Stimulated activated CD8-positive, alpha-beta memory T cell treated with anti-CD3 and anti-CD28 coated beads, Interleukin-15, amount 100 ng/mL, for 4 hours (primary cell): ENCODE measurements at regions not wholly inside any gene's neighbourhood (a gene's known extent, or its start where the extent isn't known, plus 50 kb on each side); places are given as distances from the start of the nearest gene placed in this dataset.

Source experiments
- DNase-seq, 2 donors: peaks; one replicate each; pipeline ENCODE4 v3.0.0-alpha.2; 2020; ENCODE audit warnings: low read depth in 2 of 2

DNA sequence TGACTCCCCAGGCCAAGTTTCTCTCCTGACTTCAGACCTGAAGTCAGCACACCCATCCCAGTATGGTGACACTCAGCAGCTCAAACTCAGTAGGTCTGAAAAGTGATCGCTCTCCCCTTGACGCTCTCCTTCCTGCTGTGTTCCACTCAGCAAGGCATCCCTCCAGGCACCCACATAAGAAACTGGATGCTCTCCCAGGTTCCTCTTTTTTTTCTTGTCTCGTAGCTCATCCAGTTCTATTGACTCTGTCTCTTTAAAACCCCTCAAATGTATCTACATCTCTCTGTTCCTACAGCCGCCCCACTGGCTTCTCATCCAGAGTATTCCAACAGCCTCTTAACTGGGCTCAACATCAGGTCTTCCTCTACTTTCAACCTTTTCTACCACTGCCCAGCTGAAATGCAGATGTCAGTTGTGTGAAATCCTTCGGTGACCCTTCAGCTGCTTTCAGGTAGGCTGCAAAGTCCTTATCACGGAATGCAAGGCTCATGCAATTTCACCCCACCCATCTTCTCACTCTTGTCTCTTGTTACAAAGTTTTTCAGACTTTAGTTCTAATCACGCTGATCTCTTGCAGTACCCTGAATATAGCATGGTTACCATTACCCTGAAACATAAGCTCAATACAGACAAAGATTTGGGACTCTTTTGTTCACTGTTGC is 286.2 kb upstream of the POU3F1 start:
- no peak for DNase-seq

DNA sequence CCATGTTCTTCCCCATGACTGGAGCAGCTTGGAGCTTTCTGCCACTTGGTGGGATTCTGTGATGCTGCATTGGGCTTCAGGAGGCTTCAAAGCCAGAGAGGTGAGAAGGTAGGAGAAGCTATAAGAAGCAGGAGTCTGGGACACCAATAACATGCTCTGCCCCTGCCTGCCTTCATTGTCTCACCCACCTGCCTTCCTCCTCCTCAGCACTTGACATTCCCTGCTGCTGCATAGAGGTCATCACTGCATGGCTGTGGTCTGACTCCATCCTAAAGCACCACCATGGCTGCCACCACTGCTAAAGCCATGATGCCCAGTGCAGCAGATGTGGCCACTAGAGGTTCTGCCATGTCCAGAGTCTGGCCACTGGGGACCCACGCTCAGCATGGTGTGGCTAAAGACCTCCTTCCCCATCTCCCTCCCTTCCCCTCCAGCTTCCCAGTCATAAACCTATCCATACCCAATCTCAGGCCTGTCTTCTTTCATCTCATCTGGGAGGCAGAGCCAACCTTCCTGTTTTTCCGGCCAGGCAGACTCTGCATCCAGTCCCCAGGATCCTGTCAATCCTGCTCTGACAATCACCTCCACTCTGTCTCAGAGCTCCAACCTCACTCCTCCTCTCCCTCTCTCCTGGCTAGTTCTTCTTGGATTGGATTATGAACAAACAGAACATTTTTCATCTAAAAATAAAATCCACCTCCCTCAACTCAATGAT is 285.1 kb upstream of the POU3F1 start:
- DNase-seq: no peak

DNA sequence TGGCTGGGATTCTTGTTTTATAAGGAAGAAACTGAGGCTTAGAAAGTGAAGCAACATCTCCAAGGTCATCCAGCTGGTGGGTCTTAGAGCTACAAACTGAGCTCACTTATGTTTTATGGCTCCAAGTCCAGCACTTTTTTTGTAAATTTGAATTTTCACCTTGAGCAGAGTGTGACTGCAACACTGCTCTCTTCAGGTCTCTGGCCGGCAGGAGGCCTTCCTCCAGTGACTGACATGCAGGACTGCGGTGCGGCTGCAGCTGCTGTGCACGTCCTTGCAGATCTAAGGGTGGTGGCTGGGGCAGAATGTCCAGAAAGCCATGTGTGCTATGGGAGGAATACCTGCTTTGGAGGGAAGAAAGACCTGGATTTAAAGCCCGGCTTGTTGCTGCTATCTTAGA is 284.2 kb upstream of the POU3F1 start:
- DNase-seq: no peak

DNA sequence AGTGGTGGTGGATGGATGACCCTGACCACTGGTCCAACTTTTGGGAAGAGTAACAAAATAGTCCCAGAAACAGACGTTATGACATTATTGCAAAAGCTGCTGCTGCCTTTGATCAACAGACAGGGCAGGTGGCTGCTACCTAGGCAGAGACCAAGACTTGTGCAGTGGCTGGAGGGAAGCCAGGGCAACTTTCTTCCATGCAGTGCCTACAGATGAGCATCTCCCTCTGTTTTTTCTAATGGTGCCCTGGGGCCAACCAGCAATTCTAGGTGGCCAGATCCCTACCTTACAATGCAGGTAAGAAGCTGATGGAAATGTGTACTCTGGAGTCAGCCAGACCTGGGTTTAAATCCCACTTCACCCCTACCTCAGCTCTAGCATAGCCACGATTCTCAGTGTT is 283.1 kb upstream of the POU3F1 start:
- no peak for DNase-seq

DNA sequence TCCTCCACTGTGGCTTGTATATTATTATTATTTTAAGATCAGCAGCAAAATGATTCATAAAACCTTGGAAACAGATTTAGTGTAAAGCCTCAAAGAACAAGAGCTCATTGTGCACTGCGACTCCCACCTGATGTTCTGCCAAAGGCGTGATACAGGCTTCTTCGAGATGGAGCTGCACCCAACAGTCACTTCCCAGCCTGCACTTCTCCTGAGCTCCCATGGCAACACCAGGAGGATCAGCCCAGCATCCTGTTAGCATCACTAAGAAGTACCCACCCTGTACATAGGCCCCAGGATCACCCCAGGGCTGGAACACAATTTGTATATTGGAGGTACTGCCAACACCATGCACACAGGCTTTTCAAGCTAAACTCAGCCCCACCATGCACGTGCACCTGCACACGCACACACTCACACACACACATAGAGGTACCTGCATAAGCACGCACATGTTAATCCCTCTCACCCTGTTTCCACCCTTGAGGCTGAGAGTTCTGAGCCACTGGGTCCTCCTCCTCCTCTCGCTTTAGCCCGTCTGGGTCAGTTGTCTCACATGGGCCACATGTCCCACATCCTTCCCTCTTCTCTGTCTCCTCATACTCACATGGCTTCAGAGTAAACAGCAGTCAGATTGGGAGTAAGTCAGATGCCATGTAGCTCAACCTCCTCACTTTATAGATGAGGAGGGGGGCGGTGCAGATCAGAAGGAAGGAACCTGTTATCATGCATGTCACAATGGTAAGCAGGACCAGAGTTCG is 281.9 kb upstream of the POU3F1 start:
- DNase-seq: no peak

DNA sequence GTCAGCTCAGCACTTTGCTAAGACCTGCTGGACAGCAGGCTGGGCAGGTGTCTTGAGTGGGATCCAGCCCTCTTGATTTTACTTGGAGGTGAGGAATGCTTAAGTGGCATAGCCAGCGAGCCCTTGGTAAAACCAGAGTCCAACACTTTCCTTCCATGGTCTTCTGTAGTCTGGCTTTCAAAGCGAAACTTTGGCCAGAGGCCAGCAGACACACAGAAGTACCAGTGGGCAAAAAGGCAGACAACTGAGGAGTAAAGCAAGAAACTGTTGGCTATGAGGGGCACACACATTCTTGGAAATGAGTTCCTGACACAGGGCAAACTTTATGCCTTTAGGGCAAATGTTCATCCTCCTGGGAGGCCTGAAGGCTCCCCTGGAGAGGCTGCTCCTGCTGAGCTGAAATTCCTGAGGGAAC is 281.0 kb upstream of the POU3F1 start:
- no peak for DNase-seq

DNA sequence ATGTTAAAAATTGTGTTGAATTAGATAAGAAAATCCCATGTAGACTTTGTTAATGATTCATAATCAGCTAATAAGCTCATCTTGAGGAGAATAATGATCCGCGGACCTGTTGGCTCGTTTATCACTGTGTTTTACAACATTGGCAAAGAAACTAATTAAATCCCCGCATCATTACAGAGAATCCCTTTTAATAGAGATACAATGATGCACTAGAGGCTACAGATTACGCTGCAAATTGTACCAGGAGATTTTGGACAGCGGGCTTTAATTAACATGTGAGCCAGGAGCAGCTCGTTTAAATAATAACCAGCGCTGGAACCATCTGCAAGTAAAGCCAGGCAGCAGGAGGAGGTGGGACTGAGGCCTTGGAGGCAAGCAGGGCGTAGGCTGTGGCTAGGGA is 280.3 kb upstream of the POU3F1 start:
- no peak for DNase-seq

DNA sequence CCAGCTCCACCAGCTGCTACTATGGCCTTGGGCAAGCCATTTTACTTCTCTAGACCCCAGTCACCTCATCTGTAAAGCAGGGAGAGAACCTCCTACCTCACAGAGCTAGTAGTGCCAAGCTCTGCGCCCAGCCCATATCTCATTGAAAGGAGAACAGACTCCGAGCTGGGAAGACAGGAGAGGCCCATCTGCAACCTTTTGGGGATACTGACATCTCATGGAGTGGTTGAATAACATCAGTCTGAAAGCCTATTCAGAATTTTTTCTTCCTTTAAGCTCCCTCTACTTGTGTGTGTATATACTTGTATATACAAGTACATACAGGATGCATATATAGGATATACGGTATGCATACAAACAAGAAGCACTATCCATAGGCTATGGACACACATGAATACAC is 279.5 kb upstream of the POU3F1 start:
- no peak for DNase-seq

DNA sequence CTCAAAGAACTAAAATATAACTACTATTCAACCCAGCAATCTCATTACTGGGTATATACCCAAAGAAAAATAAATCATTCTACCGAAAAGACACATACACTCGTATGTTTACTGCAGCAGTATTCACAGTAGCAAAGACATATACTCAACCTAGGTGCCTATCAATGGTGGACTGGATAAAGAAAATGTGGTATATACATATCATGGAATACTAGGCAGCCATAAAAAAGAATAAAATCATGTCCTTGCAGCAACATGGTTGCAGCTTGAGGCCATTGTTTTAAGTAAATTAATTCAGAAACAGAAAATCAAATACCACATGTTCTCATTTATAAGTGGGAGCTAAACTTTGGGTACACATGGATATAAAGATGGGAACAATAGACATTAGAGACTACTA is 266.2 kb upstream of the POU3F1 start:
- DNase-seq: no peak

DNA sequence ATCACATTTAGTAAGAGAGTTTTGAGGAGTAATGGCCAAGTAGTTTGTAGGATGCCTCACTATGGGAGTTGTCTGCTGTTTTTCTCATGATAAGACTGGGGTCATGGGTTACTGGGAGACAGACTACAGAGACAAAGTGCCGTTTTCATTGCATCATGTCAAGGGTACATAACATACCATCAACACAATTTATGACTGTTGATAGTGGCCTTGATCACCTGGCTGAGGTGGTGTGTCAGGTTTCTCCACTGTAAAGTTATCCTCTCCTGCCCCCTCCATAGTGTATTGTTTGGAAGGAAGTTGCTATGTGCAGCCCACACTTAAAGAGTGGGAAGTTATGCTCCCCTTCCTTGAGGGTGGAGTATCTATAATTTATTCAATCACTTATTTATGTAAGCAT is 263.5 kb upstream of the POU3F1 start:
- DNase-seq: no peak

DNA sequence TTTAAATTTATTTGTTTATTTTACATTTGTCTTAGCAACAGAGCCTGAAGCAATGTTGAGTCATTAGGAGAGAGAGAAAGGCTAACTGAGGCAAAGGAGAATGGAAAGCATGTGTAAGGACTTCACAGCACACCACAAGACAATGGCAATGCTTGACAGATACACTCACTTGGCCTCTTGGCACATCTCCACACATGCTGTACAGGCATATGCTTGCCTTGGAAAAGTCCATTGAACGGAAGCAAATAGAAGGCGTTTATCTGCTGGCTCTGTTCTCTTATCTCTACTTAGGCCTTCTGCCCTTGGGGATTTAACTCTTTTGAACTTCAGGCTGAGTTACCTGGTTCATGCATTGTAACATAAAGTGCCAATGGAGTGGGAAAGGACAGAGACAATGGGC is 262.2 kb upstream of the POU3F1 start:
- no peak for DNase-seq

DNA sequence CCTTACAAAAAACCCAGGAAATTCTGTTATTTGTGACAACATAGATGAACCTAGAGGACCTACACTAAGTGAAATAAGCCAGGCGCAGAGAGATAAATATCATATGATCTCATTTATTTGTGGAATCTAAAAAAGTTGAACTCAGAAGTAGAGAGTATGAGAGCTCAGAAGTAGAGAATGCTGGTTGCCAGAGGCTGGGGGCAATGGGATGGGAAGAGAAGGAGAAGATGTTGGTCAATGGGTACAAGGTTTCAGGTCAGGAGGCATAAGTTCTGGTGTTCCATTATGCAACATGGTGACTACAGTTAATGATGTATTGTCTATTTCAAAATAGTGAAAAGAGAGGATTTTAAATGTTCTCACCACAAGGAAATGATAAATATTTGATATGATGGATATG is 259.1 kb upstream of the POU3F1 start:
- DNase-seq: no peak

DNA sequence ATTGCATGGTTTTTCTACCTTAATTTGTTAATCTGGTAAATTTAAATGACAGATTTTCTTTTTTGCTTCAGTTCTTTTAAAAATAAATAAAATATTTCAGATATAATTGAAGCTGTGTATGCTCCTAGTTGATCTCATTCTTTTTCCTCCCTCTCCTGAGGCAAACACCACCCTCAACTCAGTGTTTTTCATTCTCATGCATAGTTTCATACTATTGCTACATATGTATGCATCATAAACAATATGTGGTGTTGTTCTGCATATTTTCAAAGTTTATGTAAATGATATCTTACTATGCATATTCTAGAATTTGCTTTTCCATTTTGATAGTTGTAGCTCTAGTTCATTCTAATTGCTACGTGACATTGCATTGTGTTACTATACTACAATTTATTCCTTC is 257.2 kb upstream of the POU3F1 start:
- DNase-seq: no peak

DNA sequence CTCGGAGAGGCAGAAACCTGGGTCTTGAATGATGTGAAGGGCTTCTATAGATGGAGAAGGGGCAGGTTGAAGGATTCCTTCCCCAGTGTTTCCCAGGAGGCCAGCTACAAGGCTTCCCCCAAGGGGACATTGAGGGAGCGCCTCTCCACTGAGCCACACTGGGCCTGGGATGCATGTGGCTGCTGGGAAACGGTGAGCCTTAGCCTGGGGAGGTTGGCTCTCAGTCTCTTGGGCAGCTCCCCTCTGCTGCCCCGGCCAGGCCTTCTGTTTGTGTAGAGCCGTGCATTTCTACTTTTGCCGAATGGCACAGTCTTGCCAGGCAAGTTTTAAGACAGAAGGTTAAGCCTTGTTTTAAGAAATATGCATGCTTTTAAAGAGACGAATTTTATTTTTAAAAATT is 254.4 kb upstream of the POU3F1 start:
- no peak for DNase-seq

DNA sequence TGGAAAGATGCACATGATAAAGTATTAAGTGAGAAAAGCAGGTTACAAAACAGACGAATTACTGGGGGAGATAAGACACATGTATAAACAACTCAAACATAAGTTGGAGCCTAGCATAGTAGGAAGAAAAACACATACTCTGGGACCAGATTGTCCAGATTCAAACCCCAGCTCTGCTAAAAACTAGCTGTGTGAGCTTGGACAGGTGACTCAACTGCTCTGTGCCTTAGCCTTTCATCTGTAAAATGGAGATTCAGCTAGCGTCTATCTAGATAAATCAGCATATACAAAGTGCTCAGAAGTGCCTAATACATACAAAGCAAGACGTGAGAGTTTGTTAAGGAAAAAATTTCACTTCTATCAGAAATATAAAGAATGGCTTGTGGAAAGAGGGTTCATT is 254.0 kb upstream of the POU3F1 start:
- DNase-seq: no peak

DNA sequence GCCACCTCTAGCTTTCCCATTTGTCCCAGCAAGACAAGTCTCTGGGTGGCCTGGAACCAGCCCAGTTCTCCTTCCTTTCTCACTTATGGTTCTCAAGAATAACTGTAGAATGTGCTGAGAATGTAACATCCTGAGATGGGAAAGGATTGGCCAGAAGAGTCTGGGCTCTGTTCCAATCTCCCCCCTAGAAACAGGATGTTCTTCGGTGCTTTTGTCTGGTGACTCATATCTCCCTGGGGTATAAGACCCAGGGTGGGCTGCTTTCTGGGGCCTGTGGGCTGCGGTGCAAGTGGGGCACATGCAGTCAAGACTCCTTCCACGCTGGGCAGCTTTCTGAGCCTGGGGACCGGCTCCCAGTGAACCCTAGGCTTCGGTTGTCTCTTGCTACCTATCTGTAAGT is 251.2 kb upstream of the POU3F1 start:
- DNase-seq: no peak

DNA sequence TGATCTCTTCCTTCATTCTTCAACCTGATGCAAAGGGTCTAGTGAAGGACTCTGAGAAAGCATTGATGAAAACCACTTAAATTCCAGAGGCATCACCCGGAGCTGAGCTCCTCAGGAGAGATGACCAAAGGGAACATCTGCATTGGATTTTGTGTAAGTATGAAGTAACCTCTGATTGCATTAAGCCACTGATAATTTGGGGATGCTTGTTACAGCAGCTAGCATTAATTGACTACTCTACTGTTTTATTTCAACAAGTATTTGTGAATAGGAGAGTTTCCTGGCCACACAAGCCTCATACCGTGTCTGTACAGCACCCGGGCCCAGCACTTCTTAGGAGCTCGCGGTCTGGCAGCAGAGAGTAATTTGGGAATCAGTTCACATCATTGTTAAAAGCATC is 250.7 kb upstream of the POU3F1 start:
- DNase-seq: no peak

DNA sequence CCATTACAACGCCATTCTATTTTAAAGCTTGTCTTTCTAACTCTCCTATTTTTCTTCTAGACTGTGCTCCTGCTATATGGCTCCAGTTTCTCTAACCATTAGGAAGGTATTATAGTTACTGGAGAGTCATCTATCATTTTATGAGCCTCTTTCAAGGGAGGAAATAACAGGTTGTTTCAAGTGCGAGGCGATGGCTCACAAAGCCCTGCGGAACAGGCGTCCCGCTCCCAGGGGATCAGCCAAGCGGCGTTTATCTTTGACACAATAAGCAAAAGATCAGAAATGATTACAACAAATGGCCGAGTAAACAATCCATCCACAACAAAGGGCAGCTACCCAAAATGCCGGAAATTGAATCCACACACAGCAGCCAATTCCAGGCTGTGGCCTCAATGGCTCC is 249.5 kb upstream of the POU3F1 start:
- DNase-seq: no peak

DNA sequence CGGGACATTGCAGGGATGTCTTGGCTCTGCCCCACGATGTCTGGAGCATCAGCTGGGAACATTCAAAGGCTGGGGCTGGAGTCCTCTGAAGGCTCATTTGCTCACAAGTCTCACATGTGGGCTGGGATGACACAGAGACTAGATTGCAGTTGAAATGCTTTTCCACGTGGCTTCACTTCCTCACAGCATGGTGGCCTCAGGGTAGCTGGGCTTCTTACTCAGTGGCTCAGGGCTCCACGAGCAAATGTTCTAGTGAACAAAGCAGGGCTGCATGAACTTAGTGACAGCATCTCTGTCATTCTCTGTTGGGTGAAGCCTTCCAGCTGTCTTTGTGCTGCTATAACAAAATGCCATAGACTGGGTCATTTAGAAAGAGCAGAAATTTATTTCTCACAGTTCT is 247.0 kb upstream of the POU3F1 start:
- no peak for DNase-seq

DNA sequence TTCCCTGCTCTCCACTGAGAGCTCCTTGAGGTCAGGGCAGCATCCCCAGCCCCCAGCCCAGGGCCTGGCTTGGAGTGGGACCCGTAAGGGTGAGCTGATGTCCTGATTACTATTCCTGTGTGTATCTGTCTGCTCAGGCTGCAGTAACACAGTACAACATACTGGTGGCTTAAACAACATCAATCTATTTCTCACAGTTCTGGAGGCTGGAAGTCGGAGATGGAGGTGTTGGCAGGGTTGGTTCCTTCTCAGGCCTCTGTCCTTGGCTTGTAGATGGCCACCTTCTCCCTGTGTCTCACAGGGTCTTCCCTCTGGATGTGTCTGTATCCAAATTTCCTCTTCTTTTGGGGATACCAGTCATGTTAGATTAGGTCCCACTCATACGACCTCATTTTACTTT is 246.4 kb upstream of the POU3F1 start:
- DNase-seq: no peak

DNA sequence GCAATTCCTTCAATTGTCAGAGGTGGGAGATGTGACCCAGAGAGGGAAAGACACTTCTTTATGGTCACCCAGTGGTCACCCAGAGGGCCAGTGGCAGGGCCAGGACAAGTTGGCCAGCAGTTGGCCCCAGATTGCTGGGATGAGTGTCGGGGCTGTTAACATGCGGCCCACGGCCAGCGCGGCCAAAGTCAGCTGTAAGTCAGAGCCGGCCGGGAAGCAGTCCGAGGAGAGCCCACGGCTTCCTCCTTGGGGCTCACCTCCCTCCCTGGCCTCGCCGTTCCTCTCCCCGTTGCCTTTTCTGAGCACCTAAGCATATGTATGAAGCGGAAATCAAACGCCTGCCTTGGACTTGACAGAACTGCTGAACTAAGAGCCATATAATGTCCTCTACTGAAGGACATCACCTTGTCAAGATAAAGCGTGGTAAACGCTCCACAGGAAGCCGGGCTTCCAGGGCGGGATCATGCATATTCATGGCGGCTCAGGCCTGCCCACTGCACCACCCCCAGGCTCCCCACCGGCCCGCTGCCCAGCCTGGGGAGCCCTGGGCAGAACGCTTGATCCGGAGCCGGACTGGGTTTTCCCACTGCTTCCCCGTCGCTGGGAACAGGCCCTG is 245.4 kb upstream of the POU3F1 start:
- DNase-seq: no peak

DNA sequence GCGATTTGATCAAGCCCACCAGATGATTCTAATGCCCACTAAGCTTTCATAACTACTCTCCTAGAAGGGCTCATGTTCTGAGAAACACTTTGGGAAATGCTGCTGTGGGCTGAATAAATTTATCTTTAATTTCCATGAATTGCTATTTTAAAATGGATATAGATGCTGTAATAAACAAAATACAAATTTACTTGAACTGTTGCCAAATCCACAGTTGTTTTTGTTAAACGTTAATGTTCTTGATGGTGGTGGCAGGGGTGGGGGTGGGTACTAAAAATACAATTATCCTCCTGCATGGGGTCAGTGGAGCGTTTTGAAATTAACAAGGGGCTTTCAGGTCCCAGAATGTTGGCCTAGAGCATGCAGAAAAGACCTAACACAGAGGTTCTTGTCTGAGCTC is 244.7 kb upstream of the POU3F1 start:
- no peak for DNase-seq

DNA sequence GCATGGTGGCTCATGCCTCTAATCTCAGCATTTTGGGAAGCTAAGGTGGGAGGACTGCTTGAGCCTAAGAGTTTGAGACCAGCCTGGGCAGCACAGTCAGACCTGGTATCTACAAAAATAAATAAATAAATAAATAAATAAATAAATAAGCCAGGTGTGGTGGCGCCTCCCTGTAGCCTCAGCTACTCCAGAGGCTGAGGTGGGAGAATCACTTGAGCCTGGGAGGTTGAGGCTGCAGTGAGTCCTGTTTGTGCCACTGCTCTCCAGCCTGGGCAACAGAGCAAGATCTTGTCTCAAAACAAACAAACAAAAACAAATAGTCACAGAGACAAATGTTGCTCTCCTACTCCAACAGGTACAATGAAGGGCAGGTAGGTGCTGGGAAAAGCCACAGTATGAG is 242.4 kb upstream of the POU3F1 start:
- no peak for DNase-seq
